Smooth muscle cell (in vitro differentiated cells): ENCODE measurements at regions not wholly inside any gene's neighbourhood (a gene's known extent, or its start where the extent isn't known, plus 50 kb on each side); places are given as distances from the start of the nearest gene placed in this dataset.

Experiments used
- DNase-seq: peaks from one replicate; lab custom pipeline; 2025; ENCODE audit not compliant: unreplicated experiment; lab: John Stamatoyannopoulos, UW
- H2AFZ ChIP-seq: fragments of 200-600 bp; sonication (generic); 2 replicates; pipeline ENCODE4 v1.6.0; 2016; ENCODE audit warnings: antibody characterized with exemption, low read depth, mild to moderate bottlenecking
- H3F3A ChIP-seq: fragments of 200-600 bp; sonication (generic); 2 replicates; pipeline ENCODE4 v1.6.0; 2017; ENCODE audit warnings: antibody characterized with exemption, low read depth
- H3K27ac ChIP-seq: fragments of 200-600 bp; sonication (generic); 2 replicates; pipeline ENCODE4 v1.5.1; 2016; ENCODE audit warnings: low read depth, mild to moderate bottlenecking
- H3K27me3 ChIP-seq: fragments of 200-600 bp; sonication (generic); 2 replicates; pipeline ENCODE4 v1.6.1; 2016; ENCODE audit warnings: low read depth, mild to moderate bottlenecking
- H3K36me3 ChIP-seq: fragments of 200-600 bp; sonication (generic); 2 replicates; pipeline ENCODE4 v1.5.1; 2016; ENCODE audit warnings: low read depth
- H3K4me1 ChIP-seq: fragments of 200-600 bp; sonication (generic); 2 replicates; pipeline ENCODE4 v1.5.1; 2016; ENCODE audit warnings: low read depth
- H3K4me2 ChIP-seq: fragments of 200-600 bp; sonication (generic); 2 replicates; pipeline ENCODE4 v1.6.0; 2016; ENCODE audit warnings: mild to moderate bottlenecking
- H3K4me3 ChIP-seq: fragments of 200-600 bp; sonication (generic); 2 replicates; pipeline ENCODE4 v1.5.1; 2016; ENCODE audit warnings: mild to moderate bottlenecking
- H3K79me2 ChIP-seq: fragments of 200-600 bp; sonication (generic); 2 replicates; pipeline ENCODE4 v1.6.0; 2016; ENCODE audit warnings: low read depth, mild to moderate bottlenecking
- H3K9ac ChIP-seq: fragments of 200-600 bp; sonication (generic); 2 replicates; pipeline ENCODE4 v1.6.0; 2016; ENCODE audit warnings: low read depth
- H3K9me3 ChIP-seq: fragments of 200-600 bp; sonication (generic); replicated peaks from 2 replicates; pipeline ENCODE4 v1.5.1; 2016; ENCODE audit warnings: low read depth
- H4K20me1 ChIP-seq: fragments of 200-600 bp; sonication (generic); 2 replicates; pipeline ENCODE4 v1.6.0; 2016; ENCODE audit warnings: low read depth
- WGBS: methylation state at CpG from one replicate; pipeline ENCODE4 v1.1.7; 2016; ENCODE audit warnings: low lambda C conversion rate; 5-methylcytosine and 5-hydroxymethylcytosine counted together
- TF ChIP-seq, protein P1 (sequence below): fragments of 200-600 bp; sonication (generic); IDR thresholded peaks from 2 replicates; pipeline ENCODE4 v1.5.1; 2017; ENCODE audit warnings: borderline replicate concordance, mild to moderate bottlenecking, antibody characterized with exemption; ENCODE audit not compliant: insufficient read depth, poor library complexity, severe bottlenecking

GRCh38 chr2:56626927-56627326 lies 443.1 kb downstream of the CCDC85A start:
- no peak overlapping the region for H3K4me2 ChIP-seq
- H3K9ac ChIP-seq: no peak overlapping the region
- H3K79me2 ChIP-seq: no peaks in the 10 kb centered on the region
- no peak for DNase-seq
- H2AFZ ChIP-seq: no peak overlapping the region
- no peak overlapping the region for H3K27ac ChIP-seq
- WGBS: 84% methylated on average over 3 of the region's 3 CpGs
- H3K4me3 ChIP-seq: no peak overlapping the region
- no peaks in the 10 kb centered on the region for H4K20me1 ChIP-seq
- H3K27me3 ChIP-seq: no peaks in the 10 kb centered on the region
- TF ChIP-seq, protein P1, sequence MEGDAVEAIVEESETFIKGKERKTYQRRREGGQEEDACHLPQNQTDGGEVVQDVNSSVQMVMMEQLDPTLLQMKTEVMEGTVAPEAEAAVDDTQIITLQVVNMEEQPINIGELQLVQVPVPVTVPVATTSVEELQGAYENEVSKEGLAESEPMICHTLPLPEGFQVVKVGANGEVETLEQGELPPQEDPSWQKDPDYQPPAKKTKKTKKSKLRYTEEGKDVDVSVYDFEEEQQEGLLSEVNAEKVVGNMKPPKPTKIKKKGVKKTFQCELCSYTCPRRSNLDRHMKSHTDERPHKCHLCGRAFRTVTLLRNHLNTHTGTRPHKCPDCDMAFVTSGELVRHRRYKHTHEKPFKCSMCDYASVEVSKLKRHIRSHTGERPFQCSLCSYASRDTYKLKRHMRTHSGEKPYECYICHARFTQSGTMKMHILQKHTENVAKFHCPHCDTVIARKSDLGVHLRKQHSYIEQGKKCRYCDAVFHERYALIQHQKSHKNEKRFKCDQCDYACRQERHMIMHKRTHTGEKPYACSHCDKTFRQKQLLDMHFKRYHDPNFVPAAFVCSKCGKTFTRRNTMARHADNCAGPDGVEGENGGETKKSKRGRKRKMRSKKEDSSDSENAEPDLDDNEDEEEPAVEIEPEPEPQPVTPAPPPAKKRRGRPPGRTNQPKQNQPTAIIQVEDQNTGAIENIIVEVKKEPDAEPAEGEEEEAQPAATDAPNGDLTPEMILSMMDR: no peak
- H3K9me3 ChIP-seq: no peaks in the 10 kb centered on the region
- H3F3A ChIP-seq: no peaks in the 10 kb centered on the region
- H3K4me1 ChIP-seq: no peaks in the 10 kb centered on the region
- no peaks in the 10 kb centered on the region for H3K36me3 ChIP-seq

GRCh38 chr2:56630286-56630685 lies 446.5 kb downstream of the CCDC85A start:
- Histone ChIP-seq H3K4me3 (no peak overlapping the region), H3K4me1 (no peaks in the 10 kb centered on the region), H3K9me3 (no peaks in the 10 kb centered on the region), H3K36me3 (no peaks in the 10 kb centered on the region), H3K27me3 (no peaks in the 10 kb centered on the region), H4K20me1 (no peaks in the 10 kb centered on the region), H3K79me2 (no peaks in the 10 kb centered on the region), H3K4me2 (no peak overlapping the region), H3K27ac (no peak overlapping the region), H3K9ac (no peak overlapping the region), H2AFZ (no peak overlapping the region), H3F3A (no peaks in the 10 kb centered on the region)
- TF ChIP-seq, protein P1: no peak
- DNase-seq: no peak
- 88% methylated on average over 2 of the region's 2 CpGs for WGBS

- no peak overlapping the region for H3K27ac ChIP-seq
- 96% methylated on average over 1 of the region's 1 CpG for WGBS
- H4K20me1 ChIP-seq: no peaks in the 10 kb centered on the region
- H3F3A ChIP-seq: no peaks in the 10 kb centered on the region
- no peak overlapping the region for H3K4me2 ChIP-seq
- no peaks in the 10 kb centered on the region for H3K4me1 ChIP-seq
- no peaks in the 10 kb centered on the region for H3K9me3 ChIP-seq
- no peaks in the 10 kb centered on the region for H3K27me3 ChIP-seq
- TF ChIP-seq, protein P1: no peak
- no peak overlapping the region for H3K9ac ChIP-seq
- H3K36me3 ChIP-seq: no peaks in the 10 kb centered on the region
- no peak for DNase-seq
- H2AFZ ChIP-seq: no peak overlapping the region
- H3K4me3 ChIP-seq: no peak overlapping the region
- H3K79me2 ChIP-seq: no peaks in the 10 kb centered on the region
These were observed 464.2 kb downstream of the CCDC85A start for GRCh38 chr2:56647997-56648396.

DNA sequence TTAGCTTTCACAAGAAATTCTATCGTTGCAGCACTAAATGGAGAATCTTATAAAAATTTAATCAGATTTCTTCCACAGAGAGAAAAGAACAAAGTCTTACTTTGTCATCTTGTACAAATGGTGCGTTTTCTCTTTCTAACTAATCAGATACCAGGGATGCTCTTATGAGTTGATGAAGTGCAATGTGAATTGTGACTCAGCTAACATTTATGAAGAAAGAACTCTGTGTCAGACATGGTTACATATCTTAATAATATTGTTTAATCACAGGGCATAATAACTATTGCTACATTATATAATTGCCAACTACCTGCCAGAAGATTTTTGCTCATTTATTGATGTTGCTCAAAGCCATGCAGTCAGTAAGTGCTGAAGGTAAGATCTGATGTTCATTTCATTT lies 465.0 kb downstream of the CCDC85A start:
- no peaks in the 10 kb centered on the region for H3F3A ChIP-seq
- H3K9ac ChIP-seq: no peak overlapping the region
- no peaks in the 10 kb centered on the region for H3K27me3 ChIP-seq
- TF ChIP-seq, protein P1: no peak
- no peaks in the 10 kb centered on the region for H3K9me3 ChIP-seq
- H3K27ac ChIP-seq: no peak overlapping the region
- no peak overlapping the region for H3K4me2 ChIP-seq
- H3K4me3 ChIP-seq: no peak overlapping the region
- no peaks in the 10 kb centered on the region for H3K4me1 ChIP-seq
- H4K20me1 ChIP-seq: no peaks in the 10 kb centered on the region
- WGBS: 75% methylated on average over 2 of the region's 2 CpGs
- DNase-seq: no peak
- H3K79me2 ChIP-seq: no peaks in the 10 kb centered on the region
- H2AFZ ChIP-seq: no peak overlapping the region
- no peaks in the 10 kb centered on the region for H3K36me3 ChIP-seq
